Calu3 (cell line): ENCODE measurements at regions not wholly inside any gene's neighbourhood (a gene's known extent, or its start where the extent isn't known, plus 50 kb on each side); places are given as distances from the start of the nearest gene placed in this dataset.

Source experiments
- BruUV-seq: library from RNA; stranded (reverse); fragments of 400-500 nt; replicated peaks from 2 replicates; lab custom pipeline; 2021; lab: Mats Ljungman, UMichigan
- CTCF ChIA-PET: fragments of 300-600 bp; sonication (Branson Sonifier 250); formaldehyde crosslinking; loops from one replicate; lab custom pipeline; 2022; ENCODE audit warnings: antibody characterized with exemption; lab: Charles Lee
- DNase-seq: peaks from one replicate; pipeline ENCODE4 v3.0.0; 2022
- H3K27ac Mint-ChIP-seq: one replicate; pipeline ENCODE4 v1.8.0; 2022; ENCODE audit warnings: mixed read lengths; ENCODE audit not compliant: unreplicated experiment
- H3K27me3 Mint-ChIP-seq: one replicate; pipeline ENCODE4 v1.8.0; 2022; ENCODE audit warnings: mixed read lengths; ENCODE audit not compliant: unreplicated experiment
- H3K36me3 Mint-ChIP-seq: one replicate; pipeline ENCODE4 v1.8.0; 2022; ENCODE audit warnings: mild to moderate bottlenecking, moderate library complexity, mixed read lengths; ENCODE audit not compliant: insufficient read depth, unreplicated experiment
- H3K4me1 Mint-ChIP-seq: one replicate; pipeline ENCODE4 v1.8.0; 2022; ENCODE audit warnings: mild to moderate bottlenecking, low read depth, mixed read lengths; ENCODE audit not compliant: unreplicated experiment
- H3K4me3 Mint-ChIP-seq: one replicate; pipeline ENCODE4 v1.8.0; 2022; ENCODE audit warnings: mild to moderate bottlenecking, low read depth, moderate library complexity, mixed read lengths; ENCODE audit not compliant: unreplicated experiment
- H3K9me3 Mint-ChIP-seq: one replicate; pipeline ENCODE4 v1.8.0; 2022; ENCODE audit warnings: low read depth, mixed read lengths; ENCODE audit not compliant: unreplicated experiment
- CTCF ChIP-seq: fragments of 200-600 bp; IDR thresholded peaks from one replicate; pipeline ENCODE4 v1.8.0; 2022; ENCODE audit warnings: antibody characterized with exemption; ENCODE audit not compliant: unreplicated experiment
- intact Hi-C: fragments of 100-400 bp; cut with micrococcal nuclease; formaldehyde crosslinking; loops from one replicate; pipeline ENCODE4 v1.10.0; 2022; ENCODE audit not compliant: unreplicated experiment

DNA sequence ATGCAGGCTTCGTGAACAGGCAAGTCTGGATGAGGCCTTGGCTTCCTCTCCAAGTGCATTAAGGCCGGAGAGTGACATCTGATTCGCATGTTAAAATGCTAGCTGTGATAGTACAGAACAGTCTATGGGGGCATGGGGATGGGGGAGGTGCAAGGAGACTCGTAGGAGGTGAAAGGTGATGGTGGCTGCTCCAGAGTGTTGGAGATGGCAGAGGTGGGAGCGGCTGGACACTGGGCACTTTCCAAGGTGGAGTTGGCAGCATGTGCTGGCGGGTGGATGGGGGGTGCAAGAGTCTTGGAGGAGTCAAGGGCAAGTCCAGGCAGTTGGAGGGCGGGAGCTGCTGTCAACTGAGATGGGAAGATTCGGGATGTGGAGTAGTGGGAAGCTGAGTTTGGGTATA is 350.9 kb upstream of the TNRC6C start:
- Mint-ChIP-seq H3K4me1 (no peaks in the 10 kb centered on the region), H3K36me3 (peaks cover 7% of the 10 kb centered on the region), H3K27ac (no peak overlapping the region), H3K9me3 (no peaks in the 10 kb centered on the region), H3K27me3 (peaks cover 92% of the 10 kb centered on the region), H3K4me3 (no peak overlapping the region)
- CTCF ChIA-PET: no interaction called here
- DNase-seq: no peak
- TF ChIP-seq CTCF: no peak
- no TSS peak for BruUV-seq
- intact Hi-C loops: no loop called here

GRCh38 chr17:77608431-77608830 is 350.1 kb upstream of the TNRC6C start:
- no TSS peak for BruUV-seq
- Mint-ChIP-seq H3K4me1 (no peaks in the 10 kb centered on the region), H3K9me3 (no peaks in the 10 kb centered on the region), H3K4me3 (no peak overlapping the region), H3K27me3 (peaks cover 92% of the 10 kb centered on the region), H3K36me3 (peaks cover 7% of the 10 kb centered on the region), H3K27ac (no peak overlapping the region)
- intact Hi-C loops: no loop called here
- no peak for DNase-seq
- CTCF ChIA-PET: no interaction called here
- TF ChIP-seq CTCF: no peak

DNA sequence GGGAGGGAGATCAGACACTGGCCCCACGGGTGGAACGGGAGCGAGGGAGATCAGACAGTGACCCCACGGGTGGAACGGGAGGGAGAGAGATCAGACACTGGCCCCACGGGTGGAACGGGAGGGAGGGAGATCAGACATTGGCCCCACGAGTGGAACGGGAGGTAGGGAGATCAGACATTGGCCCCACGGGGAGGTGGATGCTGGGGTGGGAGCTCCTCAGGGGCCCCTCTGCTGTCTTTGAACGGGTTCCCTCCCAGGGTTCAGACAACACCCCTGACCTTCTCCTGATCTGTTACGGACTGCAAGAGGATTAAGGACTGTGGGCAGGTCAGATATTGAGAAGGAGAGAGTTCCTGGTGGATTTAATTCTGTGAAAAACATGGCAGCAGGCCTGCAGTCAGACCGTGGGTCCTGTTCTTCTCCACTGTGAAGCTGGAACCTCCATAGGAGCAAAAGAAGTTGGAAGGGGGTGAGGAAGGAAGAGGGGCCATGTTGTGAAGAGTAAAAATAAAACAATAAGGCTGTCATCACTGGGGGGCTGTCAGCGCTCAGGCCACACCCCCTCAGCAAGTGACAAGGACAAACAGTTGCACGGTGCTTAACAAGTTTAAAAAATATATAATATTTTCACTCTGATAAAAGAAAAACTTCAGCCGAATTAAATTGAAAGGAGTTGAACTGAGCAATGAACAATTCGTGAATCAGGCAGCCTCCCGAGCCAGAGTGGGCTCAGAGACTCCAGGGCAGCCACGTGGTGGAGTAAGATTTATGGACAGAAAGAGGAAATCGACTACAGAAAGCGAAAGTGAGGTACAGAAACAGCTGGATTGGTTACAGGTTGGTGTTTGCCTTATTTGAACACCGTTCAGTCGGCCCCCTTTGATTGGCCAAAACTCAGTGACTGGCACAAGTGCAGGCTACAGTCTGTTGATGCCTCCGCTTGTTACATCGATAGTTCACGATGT is 348.7 kb upstream of the TNRC6C start:
- Mint-ChIP-seq H3K4me1 (no peaks in the 10 kb centered on the region), H3K36me3 (peaks cover 12% of the 10 kb centered on the region), H3K9me3 (no peaks in the 10 kb centered on the region), H3K27ac (no peak overlapping the region), H3K27me3 (peaks cover 88% of the 10 kb centered on the region), H3K4me3 (no peak overlapping the region)
- DNase-seq: no peak
- no TSS peak for BruUV-seq
- intact Hi-C loops: no loop called here
- CTCF ChIA-PET: interaction anchor here (0.7 kb wide), 1 partner anchor 18 kb away, joined by 3 read pairs; no protein-coding TSS in a partner anchor
- no peak for TF ChIP-seq CTCF

DNA sequence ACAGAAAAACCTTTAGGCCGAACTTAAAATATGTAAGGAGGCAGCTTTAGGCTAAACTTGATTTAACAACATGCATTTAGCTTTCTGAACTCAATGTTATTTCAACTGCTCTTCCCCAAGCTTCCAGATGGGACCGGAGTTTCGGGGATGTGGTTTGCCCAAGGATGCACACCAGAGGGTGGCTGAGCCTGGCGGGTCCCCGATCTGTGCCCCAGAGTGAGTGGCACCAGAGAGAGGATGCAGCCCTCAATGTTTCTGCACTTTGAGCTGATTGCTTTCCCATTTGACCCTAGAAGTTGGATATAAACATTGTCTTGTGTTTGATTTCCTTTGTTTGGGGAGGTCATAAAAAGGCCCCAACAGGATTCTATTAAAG is 348.0 kb upstream of the TNRC6C start:
- Mint-ChIP-seq H3K4me1 (no peaks in the 10 kb centered on the region), H3K36me3 (peaks cover 12% of the 10 kb centered on the region), H3K9me3 (no peaks in the 10 kb centered on the region), H3K4me3 (no peak overlapping the region), H3K27ac (no peak overlapping the region), H3K27me3 (peaks cover 85% of the 10 kb centered on the region)
- no TSS peak for BruUV-seq
- intact Hi-C loops: no loop called here
- no peak for DNase-seq
- no peak for TF ChIP-seq CTCF
- CTCF ChIA-PET: interaction anchor here (0.7 kb wide), 1 partner anchor 18 kb away, joined by 3 read pairs; no protein-coding TSS in a partner anchor
